HG02678 (cell line): ENCODE measurements at regions not wholly inside any gene's neighbourhood (a gene's known extent, or its start where the extent isn't known, plus 50 kb on each side); places are given as distances from the start of the nearest gene placed in this dataset.
"Not testable (repeated sequence)": the region's sequence is repeated elsewhere in the genome, so short reads cannot be mapped to it uniquely, and the experiment has no call there.

ENCODE experiments used
- ATAC-seq: cut with Tn5 transposase; IDR thresholded peaks from one replicate; pipeline ENCODE4 v1.9.1; 2021; ENCODE audit warnings: mild to moderate bottlenecking, moderate library complexity; ENCODE audit not compliant: unreplicated experiment

DNA sequence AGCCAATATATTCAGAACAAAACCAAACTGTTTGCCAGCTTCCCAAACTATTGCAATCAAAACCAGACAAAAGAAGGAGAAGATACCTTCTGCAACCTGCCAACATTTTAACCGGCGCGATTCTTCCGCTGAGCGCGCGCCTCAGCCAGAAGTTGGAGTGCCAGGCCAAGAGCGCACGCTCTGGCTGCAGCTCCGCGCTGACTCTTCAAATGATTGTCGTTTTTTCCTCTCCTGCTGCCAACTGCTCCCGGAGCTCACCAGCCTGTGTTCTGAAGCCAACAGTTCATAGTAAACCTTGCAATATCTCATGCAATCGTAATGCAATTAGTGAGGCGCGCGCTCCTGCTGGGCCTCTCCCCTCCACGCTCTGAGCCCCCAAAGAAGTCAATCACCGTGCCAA is 259.7 kb upstream of the MGMT start:
- no peak for ATAC-seq

DNA sequence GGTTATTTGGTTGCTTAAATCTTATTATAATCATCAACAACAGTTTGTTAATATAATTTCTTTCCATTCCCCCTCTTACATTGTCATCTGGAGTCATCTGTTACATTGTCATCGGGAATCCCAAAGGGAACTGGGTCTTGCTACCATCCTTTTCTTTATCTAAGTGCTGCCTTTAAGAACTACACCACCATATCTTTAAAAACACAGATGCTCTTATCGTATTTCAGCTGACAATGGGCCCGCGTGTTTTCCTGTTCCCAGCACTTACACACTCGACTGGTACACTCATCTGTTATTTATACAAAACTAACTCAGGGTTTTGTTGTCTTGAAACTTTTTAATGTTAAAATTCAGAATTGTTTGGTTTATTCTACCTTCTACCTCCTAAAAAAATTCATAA is 256.2 kb upstream of the MGMT start:
- no peak for ATAC-seq

GRCh38 chr10:129213256-129213655 is 253.8 kb upstream of the MGMT start:
- ATAC-seq = no peak

GRCh38 chr10:129213996-129214395 is 253.0 kb upstream of the MGMT start:
- ATAC-seq = not testable (repeated sequence)

DNA sequence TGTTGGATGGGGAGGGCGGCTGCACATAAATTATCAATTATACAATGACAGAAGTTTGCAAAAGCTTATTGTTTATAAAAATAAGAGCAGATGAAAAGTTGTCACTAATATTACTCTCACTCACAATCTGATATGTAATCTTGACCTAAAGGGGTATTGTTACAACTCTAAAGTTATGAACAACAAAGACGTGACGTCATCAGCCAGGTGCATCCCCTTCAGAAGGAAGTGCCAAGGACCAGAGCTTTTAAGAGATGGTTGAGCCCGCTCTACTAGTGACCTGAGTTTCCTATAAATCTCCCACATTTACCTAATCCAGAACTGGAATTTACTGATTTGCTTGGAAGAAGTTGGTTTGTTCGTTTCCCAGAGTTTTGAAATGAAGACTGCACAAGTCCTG is 247.7 kb upstream of the MGMT start:
- ATAC-seq = no peak

DNA sequence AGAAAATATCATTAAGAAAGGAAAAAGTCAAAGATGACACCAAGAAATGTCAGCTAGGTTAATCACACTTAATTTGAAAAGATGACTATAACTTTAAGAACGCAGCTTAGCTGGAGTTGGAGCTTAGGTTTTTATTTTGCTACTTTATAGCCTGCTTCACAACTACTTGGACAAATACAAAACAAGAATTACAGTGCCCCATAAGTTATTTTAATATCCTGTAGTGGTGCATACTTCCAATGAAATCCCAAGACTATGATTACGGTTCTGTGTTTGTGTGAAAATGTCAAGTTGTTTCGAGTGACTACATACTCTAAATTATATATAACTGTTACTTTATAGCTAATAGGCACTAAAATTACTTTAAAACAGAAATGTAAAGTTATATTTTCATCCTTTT is 244.6 kb upstream of the MGMT start:
- ATAC-seq = no peak

GRCh38 chr10:129223363-129223762 is 243.7 kb upstream of the MGMT start:
- no peak for ATAC-seq

DNA sequence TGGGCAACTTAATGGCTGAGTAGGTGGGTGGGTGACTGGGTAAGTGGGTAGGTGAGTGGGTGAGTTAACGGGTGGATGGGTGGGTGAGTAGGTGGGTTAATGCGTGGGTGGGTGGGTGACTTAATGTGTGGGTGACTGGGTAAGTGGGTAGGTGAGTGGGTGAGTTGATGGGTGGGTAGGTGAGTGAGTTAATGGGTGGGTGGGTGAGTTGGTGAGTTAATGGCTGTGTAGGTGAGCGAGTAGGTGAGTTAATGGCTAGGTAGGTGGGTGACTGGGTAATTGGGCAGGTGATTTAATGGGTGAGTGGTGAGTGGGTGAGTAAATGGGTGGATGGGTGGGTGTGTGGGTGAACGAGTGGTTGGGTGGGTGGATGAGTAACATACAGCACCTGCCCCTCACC is 243.0 kb upstream of the MGMT start:
- ATAC-seq = no peak

DNA sequence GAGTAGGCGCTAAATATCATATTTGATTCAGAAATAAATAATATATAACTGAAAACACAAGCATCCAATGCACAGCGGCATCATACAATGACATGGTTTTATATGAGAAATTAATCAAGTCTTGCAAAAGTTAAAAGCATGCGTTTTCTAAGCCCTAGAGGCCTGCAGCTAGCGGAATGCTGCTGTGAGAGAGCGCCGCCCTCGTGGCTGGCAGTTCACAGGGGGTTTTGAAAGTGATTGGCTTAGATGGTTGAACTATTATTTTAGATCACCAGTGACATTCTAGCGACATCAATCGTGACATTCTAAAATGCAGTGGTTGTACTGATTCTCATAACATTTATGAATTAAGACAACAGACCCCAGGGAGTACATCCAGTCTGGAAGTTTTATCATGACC is 235.2 kb upstream of the MGMT start:
- no peak for ATAC-seq

GRCh38 chr10:129233351-129234148 is 233.5 kb upstream of the MGMT start:
- ATAC-seq = no peak

- no peak for ATAC-seq
Observed at GRCh38 chr10:129236274-129236691, 230.8 kb upstream of the MGMT start.

DNA sequence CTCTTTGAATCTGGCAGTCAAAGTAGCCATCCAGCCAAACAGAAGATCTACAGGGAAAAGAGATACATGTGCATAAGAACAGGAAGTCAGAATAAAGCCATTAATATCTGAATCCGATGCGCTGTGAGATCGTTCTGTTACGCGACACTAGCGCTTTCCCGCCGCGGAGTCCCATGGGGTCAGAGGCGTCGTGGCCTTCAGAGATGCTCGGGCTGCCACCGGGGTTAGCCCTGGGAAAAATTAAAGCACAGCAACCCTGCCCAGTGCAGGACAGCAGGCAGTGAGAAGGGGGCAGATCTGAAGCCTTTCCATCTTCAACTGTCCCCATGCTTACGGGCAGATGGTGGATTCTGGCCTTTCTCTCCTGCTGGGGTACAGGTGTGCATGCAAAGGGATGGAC is 225.6 kb upstream of the MGMT start:
- no peak for ATAC-seq

DNA sequence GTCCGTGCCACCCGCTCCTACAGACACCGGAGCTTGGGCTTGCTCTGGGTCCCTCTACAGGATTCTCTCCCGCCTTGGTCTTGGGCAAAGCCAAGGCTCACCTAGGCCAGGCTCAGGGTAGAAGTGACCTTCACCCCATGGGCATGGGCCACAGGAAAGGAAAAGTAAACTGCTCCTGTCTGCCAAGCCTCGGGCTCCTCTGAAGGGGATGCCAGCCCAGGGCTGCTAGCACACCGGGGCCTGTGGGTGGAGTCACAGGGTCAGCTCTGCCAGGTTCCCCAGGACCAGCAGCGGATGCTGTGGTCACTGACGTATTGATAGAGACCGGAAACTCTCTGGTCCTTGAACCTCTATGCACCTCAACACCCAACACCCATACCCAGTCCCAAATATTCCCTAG is 222.7 kb upstream of the MGMT start:
- ATAC-seq = no peak

GRCh38 chr10:129244757-129245156 is 222.3 kb upstream of the MGMT start:
- ATAC-seq = no peak

DNA sequence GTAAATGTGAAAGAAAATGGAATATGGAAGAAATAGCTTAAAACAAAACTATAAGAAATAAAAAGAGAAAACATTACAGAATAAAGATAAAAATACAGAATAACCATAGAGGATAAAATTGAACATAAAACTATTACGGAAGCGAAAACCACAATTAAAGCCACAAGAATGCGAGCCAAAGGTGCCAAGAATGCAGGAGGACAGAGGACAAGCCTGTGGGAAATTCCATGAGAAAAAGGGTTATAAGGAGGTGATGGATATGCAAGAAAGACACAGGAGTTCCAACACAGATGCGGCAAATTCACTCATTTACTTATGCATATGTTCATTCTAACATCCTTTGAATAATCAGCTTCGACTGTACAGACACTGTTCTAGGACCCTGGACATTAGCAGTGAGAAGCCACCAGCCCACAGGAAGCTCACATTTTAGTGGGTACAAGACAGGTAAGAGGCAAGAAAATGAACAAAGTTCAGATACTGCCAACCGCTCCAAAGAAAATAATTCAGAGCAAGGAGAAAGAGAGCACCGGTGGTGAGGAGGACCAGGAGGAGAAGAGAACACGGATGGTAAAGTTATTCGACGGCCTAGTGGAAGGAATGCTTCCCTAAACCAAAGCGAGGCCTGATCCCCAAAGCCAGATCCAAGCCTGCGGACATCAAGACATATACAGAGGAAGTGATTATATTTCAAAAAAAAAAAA is 213.7 kb upstream of the MGMT start:
- no peak for ATAC-seq

GRCh38 chr10:129253865-129254179 is 213.2 kb upstream of the MGMT start:
- ATAC-seq = no peak

GRCh38 chr10:129258283-129258923 is 208.6 kb upstream of the MGMT start:
- ATAC-seq = no peak

DNA sequence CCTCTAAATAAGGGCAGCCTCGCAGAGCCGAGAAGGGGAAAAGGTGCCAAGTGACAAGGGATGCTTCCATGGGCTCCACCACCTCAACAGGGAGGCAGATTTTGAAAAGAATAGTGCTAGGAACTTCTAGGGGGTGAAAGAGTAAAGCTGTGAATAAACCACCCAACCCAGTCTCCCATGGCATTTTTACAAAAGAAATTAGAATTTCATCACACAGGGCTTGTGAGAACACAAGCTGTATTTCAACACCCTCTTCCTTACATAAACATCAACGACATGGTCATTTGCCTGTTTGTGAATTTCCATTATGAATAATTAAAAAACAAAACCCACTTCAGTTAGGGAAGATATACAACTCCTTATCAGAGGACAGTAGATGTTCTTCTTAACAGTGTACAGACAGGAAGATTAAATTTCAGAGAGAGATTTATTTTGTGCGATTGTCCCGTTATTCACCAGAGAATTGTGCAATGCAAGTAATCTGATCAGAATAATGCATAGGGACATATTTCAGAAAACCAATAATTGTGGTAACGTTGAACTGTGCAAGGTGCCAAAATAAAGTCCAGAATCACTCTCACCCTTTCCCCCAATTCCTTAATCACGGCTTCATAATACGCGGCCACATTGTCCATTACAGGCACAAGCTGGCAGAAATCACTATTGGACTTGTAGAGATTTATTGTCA is 207.8 kb upstream of the MGMT start:
- ATAC-seq = no peak

DNA sequence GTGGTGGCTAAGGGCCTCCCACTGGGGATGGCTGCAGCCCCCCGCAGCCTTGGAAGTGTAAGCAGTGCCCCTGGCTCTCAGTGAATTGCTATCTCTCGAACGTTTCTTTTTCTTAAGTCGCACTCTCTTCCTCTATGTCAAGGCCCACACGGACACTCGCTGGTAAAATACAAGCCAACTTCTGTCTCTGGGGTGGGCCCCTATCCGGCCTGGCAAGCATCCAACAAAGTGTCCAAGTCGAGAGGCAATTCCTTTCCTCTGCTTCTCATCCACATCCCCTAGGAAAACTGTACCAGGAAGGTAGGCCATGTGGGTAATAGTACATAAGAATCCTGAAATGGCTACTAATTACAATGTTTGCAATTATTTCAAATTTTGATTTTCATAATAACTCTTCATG is 194.9 kb upstream of the MGMT start:
- ATAC-seq = no peak

GRCh38 chr10:129272866-129273650 is 194.0 kb upstream of the MGMT start:
- no peak for ATAC-seq

DNA sequence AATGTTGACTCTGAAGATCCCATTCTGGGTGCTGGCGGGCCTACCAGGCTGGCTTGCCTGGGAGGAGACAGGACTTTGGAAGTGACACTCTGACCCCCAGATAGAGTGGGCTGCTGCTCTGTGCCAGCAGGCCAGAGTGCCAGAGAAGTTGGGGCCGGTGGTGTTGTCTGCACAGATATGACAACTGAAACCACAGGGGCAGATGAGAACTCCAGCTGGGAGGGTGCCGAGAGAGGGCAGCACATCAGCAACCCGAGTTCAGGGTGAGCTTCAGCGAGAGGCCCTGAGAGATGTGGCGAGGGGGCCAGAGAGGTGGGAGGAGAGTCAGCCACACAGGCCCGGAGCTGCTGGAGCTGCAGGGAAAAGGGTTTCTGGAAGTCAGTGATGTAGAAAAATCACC is 193.2 kb upstream of the MGMT start:
- no peak for ATAC-seq
